GM12875 (cell line): ENCODE measurements at regions not wholly inside any gene's neighbourhood (a gene's known extent, or its start where the extent isn't known, plus 50 kb on each side); places are given as distances from the start of the nearest gene placed in this dataset.

Experiments
- H3K4me3 ChIP-seq: one replicate; pipeline ENCODE4 v1.5.1; 2011; ENCODE audit warnings: low read depth, low read length, control low read depth
- TF ChIP-seq, protein P1 (sequence below): IDR thresholded peaks from 2 replicates; pipeline ENCODE4 v1.5.1; 2011; ENCODE audit warnings: low read depth, mild to moderate bottlenecking, control low read depth, inconsistent platforms, low read length, moderate library complexity, borderline replicate concordance; ENCODE audit not compliant: insufficient read depth

DNA sequence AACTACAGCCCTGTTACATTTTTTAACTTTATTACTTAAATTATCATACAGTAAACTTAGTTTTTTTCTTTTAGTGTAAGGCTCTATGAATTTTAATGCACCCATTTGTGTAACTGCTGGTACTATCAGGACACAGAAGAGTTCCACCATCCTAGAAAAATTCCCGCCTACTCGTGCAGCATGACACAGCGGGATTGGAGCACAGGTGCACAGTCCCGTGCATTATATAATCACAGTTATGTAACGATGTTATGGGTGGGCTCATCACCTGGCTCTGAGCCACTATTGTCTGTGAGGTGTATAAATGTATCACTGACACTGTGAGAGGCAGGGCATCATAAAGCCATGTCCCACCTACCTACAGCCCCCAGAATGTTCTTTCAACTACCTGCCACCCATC lies 80.7 kb downstream of the DRD1 start:
- TF ChIP-seq, protein P1, sequence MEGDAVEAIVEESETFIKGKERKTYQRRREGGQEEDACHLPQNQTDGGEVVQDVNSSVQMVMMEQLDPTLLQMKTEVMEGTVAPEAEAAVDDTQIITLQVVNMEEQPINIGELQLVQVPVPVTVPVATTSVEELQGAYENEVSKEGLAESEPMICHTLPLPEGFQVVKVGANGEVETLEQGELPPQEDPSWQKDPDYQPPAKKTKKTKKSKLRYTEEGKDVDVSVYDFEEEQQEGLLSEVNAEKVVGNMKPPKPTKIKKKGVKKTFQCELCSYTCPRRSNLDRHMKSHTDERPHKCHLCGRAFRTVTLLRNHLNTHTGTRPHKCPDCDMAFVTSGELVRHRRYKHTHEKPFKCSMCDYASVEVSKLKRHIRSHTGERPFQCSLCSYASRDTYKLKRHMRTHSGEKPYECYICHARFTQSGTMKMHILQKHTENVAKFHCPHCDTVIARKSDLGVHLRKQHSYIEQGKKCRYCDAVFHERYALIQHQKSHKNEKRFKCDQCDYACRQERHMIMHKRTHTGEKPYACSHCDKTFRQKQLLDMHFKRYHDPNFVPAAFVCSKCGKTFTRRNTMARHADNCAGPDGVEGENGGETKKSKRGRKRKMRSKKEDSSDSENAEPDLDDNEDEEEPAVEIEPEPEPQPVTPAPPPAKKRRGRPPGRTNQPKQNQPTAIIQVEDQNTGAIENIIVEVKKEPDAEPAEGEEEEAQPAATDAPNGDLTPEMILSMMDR = no peak
- no peak overlapping the region for H3K4me3 ChIP-seq

GRCh38 chr5:175357995-175358394 lies 86.0 kb downstream of the DRD1 start:
- TF ChIP-seq, protein P1 = no peak
- H3K4me3 ChIP-seq = no peak overlapping the region

DNA sequence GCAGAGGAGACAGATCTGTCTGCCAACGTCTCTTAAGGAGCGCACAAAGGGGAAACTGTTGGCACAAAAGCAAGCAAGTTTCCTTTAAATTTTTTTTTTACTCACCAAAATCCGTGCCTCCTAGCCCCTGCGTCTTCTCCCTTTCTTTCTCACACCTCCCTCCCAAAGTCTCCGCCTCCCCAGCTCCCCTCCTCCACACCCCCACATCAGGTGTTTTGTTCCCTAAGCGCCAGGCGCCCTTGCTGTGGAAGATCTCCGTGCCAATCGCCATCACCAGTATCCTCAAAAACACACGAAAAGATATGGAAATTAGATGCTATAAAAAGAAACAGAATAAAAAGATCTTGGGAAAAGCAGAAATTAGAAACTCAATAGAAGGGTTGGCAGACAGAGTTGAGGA lies 87.6 kb downstream of the DRD1 start:
- no peak overlapping the region for H3K4me3 ChIP-seq
- TF ChIP-seq, protein P1 = no peak

DNA sequence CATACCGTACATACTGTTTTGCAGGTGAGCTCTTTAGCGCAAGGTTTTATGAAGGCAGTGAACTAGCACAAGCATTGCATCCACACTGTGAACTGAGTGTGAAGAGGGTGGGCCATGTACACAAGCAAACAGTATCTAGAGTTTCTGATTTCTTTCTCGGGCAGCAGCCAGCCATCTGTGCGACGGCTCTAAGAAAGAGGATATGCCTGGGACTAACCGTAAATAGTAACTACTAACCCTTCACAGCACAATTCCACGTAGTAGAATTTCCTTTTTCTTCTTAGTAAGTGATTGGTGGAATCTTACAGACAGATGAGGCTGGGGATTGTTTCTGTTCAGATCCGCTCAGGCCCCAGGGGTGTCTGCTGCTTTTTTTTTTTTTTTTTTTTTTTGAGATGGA lies 89.0 kb downstream of the DRD1 start:
- TF ChIP-seq, protein P1 = no peak
- H3K4me3 ChIP-seq = no peak overlapping the region

- TF ChIP-seq, protein P1 = no peak
- H3K4me3 ChIP-seq = no peak overlapping the region
Observed at GRCh38 chr5:175353926-175354325, 90.1 kb downstream of the DRD1 start.

GRCh38 chr5:175351897-175352590 lies 91.9 kb downstream of the DRD1 start:
- TF ChIP-seq, protein P1 = no peak
- no peak overlapping the region for H3K4me3 ChIP-seq

DNA sequence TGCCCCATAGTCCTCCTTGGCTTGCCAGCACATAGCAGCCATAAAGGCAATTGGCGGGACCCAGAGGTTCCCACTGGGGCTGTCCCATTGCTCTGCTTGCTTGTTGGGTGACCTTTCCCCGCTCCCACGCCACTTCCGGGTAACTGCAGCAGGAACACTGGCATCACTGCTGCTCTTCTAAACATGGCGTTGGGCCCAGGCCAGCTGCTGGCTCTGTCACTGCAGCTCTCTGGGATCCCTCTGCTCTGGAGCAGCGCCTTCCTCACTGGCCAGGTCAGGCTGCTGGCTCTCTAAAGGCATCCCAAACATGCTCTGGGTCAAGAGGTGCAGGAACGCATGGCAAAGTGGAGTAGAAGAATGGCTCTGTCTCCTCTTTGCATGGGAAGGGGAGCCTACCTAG lies 92.9 kb downstream of the DRD1 start:
- TF ChIP-seq, protein P1 = no peak
- H3K4me3 ChIP-seq = no peak overlapping the region
